ENCODE measurements at regions not wholly inside any gene's neighbourhood (a gene's known extent, or its start where the extent isn't known, plus 50 kb on each side); places are given as distances from the start of the nearest gene placed in this dataset.

- TF ChIP-seq CTCF (IDR thresholded peaks at IDR 0.05) (no peak), POLR2A (IDR thresholded peaks at IDR 0.05) (no peak)
Measured at GRCh38 chr11:112694813-112695212, 266.4 kb upstream of the NCAM1 start.
